ENCODE measurements at regions not wholly inside any gene's neighbourhood (a gene's known extent, or its start where the extent isn't known, plus 50 kb on each side); places are given as distances from the start of the nearest gene placed in this dataset.

GRCh38 chr15:69628256-69629093 is 175.9 kb downstream of the RPLP1 start:
- DNase-seq, result no peak

- no peak for DNase-seq
Observed at GRCh38 chr15:69629631-69630161, 177.1 kb downstream of the RPLP1 start.

GRCh38 chr15:69631005-69631404 is 178.4 kb downstream of the RPLP1 start:
- no peak for DNase-seq

GRCh38 chr15:69631978-69632377 is 179.4 kb downstream of the RPLP1 start:
- DNase-seq, result no peak

GRCh38 chr15:69634860-69635259 is 182.2 kb downstream of the RPLP1 start:
- DNase-seq, result no peak

GRCh38 chr15:69636169-69636915 is 183.7 kb downstream of the RPLP1 start:
- DNase-seq, result no peak

- no peak for DNase-seq
Observed at GRCh38 chr15:69637818-69638217, 185.2 kb downstream of the RPLP1 start.

GRCh38 chr15:69643476-69643875 is 190.9 kb downstream of the RPLP1 start:
- no peak for DNase-seq

GRCh38 chr15:69643971-69644370 is 191.4 kb downstream of the RPLP1 start:
- no peak for DNase-seq

- DNase-seq, result no peak
Observed at GRCh38 chr15:69644876-69645275, 192.3 kb downstream of the RPLP1 start.

GRCh38 chr15:69647142-69647513 is 194.5 kb downstream of the RPLP1 start:
- no peak for DNase-seq

GRCh38 chr15:69648212-69648611 is 195.6 kb downstream of the RPLP1 start:
- no peak for DNase-seq

GRCh38 chr15:69648775-69649735 is 196.4 kb downstream of the RPLP1 start:
- no peak for DNase-seq

- DNase-seq, result no peak
Observed at GRCh38 chr15:69652293-69652692, 199.7 kb downstream of the RPLP1 start.

GRCh38 chr15:69652751-69653305 is 200.2 kb downstream of the RPLP1 start:
- no peak for DNase-seq

GRCh38 chr15:69653306-69653705 is 200.7 kb downstream of the RPLP1 start:
- no peak for DNase-seq

- no peak for DNase-seq
Observed at GRCh38 chr15:69653846-69654245, 201.2 kb downstream of the RPLP1 start.

- DNase-seq, result no peak
Observed at GRCh38 chr15:69656271-69657030, 203.8 kb downstream of the RPLP1 start.

GRCh38 chr15:69657626-69658025 is 205.0 kb downstream of the RPLP1 start:
- DNase-seq, result no peak

- no peak for DNase-seq
Observed at GRCh38 chr15:69658411-69658945, 205.9 kb downstream of the RPLP1 start.

GRCh38 chr15:69659454-69660050 is 206.9 kb downstream of the RPLP1 start:
- no peak for DNase-seq
